KMS-11 (cell line): ENCODE measurements at regions not wholly inside any gene's neighbourhood (a gene's known extent, or its start where the extent isn't known, plus 50 kb on each side); places are given as distances from the start of the nearest gene placed in this dataset.

Experiments used
- H2AFZ ChIP-seq: fragments of 200-600 bp; sonication (generic); 2 replicates; pipeline ENCODE4 v1.6.1; 2016; ENCODE audit warnings: antibody characterized with exemption, mixed run types, low read depth
- H3K27ac ChIP-seq: fragments of 200-600 bp; sonication (generic); 2 replicates; pipeline ENCODE4 v1.6.1; 2016; ENCODE audit warnings: mild to moderate bottlenecking, mixed run types
- H3K27me3 ChIP-seq: fragments of 200-600 bp; sonication (generic); 2 replicates; pipeline ENCODE4 v1.6.1; 2017; ENCODE audit warnings: mild to moderate bottlenecking, low read depth, mixed run types, moderate library complexity; ENCODE audit not compliant: insufficient read depth
- H3K36me3 ChIP-seq: fragments of 200-600 bp; sonication (generic); 2 replicates; pipeline ENCODE4 v1.6.1; 2017; ENCODE audit warnings: mild to moderate bottlenecking, mixed run types; ENCODE audit not compliant: insufficient read depth
- H3K4me1 ChIP-seq: fragments of 200-600 bp; sonication (generic); 2 replicates; pipeline ENCODE4 v1.6.1; 2016; ENCODE audit warnings: mild to moderate bottlenecking, low read depth, mixed run types; ENCODE audit not compliant: poor library complexity, severe bottlenecking
- H3K4me2 ChIP-seq: fragments of 200-600 bp; sonication (generic); 2 replicates; pipeline ENCODE4 v1.7.0; 2016; ENCODE audit warnings: mild to moderate bottlenecking, mixed run types
- H3K4me3 ChIP-seq: fragments of 200-600 bp; sonication (generic); IDR thresholded peaks from 2 replicates; pipeline ENCODE4 v1.6.1; 2017; ENCODE audit warnings: low read depth, low read length, mixed read lengths; ENCODE audit not compliant: insufficient read depth
- H3K79me2 ChIP-seq: fragments of 200-600 bp; sonication (generic); 2 replicates; pipeline ENCODE4 v1.6.1; 2016; ENCODE audit warnings: low read depth, mixed run types; ENCODE audit not compliant: insufficient read depth
- H3K9ac ChIP-seq: fragments of 200-600 bp; sonication (generic); 2 replicates; pipeline ENCODE4 v1.6.1; 2016; ENCODE audit warnings: mild to moderate bottlenecking, mixed run types
- H4K20me1 ChIP-seq: fragments of 200-600 bp; sonication (generic); 2 replicates; pipeline ENCODE4 v1.6.1; 2016; ENCODE audit warnings: mild to moderate bottlenecking, mixed run types; ENCODE audit not compliant: insufficient read depth
- TF ChIP-seq, protein P1 (sequence below): fragments of 200-600 bp; sonication (generic); conservative IDR thresholded peaks from 2 replicates; pipeline ENCODE4 v1.6.1; 2017; ENCODE audit warnings: low read depth, mild to moderate bottlenecking, antibody characterized with exemption, low read length, moderate library complexity, mixed read lengths

DNA sequence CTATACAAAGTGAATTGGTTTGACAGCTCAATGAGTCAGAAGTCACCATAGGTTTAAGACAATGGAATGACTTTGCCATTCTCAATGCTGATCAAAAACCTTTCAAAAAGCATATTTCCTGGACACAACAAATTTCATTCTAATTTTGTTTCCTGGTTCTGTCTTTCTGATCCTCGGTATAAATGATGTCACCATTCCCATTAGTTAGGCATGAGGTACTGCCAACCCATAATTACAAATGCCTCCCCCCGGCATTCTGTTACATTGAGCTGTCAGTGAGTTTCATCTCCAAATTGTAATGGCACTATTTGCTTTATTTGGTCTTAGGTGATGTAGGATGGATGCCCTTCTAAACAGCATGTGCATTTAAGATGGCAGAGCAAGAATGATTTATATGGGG lies 81.7 kb upstream of the NFE2L3 start:
- Histone ChIP-seq H3K4me1 (no peaks in the 10 kb centered on the region), H3K9ac (no peak overlapping the region), H3K4me2 (no peak overlapping the region), H3K4me3 (no peak overlapping the region), H3K79me2 (no peaks in the 10 kb centered on the region), H3K27me3 (no peaks in the 10 kb centered on the region), H2AFZ (no peak overlapping the region), H3K27ac (no peak overlapping the region), H3K36me3 (no peaks in the 10 kb centered on the region), H4K20me1 (no peaks in the 10 kb centered on the region)
- TF ChIP-seq, protein P1, sequence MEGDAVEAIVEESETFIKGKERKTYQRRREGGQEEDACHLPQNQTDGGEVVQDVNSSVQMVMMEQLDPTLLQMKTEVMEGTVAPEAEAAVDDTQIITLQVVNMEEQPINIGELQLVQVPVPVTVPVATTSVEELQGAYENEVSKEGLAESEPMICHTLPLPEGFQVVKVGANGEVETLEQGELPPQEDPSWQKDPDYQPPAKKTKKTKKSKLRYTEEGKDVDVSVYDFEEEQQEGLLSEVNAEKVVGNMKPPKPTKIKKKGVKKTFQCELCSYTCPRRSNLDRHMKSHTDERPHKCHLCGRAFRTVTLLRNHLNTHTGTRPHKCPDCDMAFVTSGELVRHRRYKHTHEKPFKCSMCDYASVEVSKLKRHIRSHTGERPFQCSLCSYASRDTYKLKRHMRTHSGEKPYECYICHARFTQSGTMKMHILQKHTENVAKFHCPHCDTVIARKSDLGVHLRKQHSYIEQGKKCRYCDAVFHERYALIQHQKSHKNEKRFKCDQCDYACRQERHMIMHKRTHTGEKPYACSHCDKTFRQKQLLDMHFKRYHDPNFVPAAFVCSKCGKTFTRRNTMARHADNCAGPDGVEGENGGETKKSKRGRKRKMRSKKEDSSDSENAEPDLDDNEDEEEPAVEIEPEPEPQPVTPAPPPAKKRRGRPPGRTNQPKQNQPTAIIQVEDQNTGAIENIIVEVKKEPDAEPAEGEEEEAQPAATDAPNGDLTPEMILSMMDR: no peak

DNA sequence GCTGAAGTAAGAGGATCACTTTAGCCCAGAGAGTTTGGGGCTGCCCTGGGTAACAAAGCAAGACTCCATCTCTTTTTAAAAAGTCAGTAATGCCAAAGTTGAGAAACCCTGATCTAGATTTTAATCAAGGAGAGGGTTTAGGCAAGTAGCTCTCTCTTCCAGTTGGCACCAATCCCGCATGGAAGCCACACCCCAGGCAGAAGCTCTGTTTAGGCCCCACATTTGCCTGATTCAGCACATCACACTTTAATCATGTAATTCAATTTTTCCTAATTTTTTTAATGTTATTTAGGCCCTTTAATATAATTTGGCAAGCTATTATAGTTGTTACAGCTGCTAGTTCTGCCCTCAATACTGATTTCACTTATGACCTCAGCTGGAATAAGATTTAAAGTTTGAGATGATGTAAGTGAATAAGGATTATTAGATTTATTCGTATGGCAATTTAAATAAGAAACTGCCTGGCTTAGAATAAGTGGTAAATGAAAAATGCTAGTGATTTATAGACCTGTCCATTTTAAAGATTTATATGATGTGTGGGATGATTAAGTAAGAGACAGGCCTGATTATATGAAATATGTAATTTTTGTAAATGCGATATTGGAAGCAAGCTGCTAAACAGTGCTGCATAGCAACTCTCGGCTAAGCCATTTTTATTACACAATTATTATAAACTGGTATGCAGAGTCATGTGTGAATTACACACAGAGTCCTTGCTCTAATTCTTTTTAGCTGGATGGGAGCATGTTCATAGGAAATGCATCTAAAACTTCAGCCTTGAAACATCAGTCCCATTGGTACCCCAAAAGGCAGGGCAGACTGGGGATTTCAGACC lies 80.2 kb upstream of the NFE2L3 start:
- Histone ChIP-seq H3K9ac (no peak overlapping the region), H3K4me3 (no peak overlapping the region), H4K20me1 (no peaks in the 10 kb centered on the region), H3K4me2 (no peak overlapping the region), H3K79me2 (no peaks in the 10 kb centered on the region), H3K4me1 (no peaks in the 10 kb centered on the region), H3K27me3 (no peaks in the 10 kb centered on the region), H3K36me3 (no peaks in the 10 kb centered on the region), H2AFZ (no peak overlapping the region), H3K27ac (no peak overlapping the region)
- TF ChIP-seq, protein P1: no peak

DNA sequence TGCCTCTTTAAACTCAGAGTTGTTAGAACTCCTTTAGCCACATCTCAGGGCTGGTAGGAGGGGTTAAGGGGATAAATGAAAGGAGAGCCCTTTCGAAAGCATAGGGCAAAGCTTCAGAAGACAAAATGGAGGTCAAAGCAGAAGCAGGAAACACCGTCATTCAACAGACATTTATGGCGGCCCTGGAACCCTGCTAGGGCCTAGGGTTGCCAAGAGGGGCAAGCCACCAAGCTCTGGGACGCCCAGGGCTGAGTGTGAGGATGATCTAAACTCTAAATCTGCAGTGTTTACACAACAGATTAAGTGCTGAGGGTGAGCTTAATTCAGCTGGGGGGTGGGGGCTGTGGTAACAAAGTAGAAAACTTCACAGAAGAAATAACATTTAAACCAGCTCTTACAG lies 79.0 kb upstream of the NFE2L3 start:
- H3K4me2 ChIP-seq: no peak overlapping the region
- H4K20me1 ChIP-seq: no peaks in the 10 kb centered on the region
- H3K4me3 ChIP-seq: no peak overlapping the region
- H3K9ac ChIP-seq: no peak overlapping the region
- no peaks in the 10 kb centered on the region for H3K36me3 ChIP-seq
- no peak overlapping the region for H3K27ac ChIP-seq
- H3K27me3 ChIP-seq: no peaks in the 10 kb centered on the region
- H2AFZ ChIP-seq: peak overlapping the region; percentile 14; the same call in 1 of the 2 replicates
- TF ChIP-seq, protein P1: no peak
- no peaks in the 10 kb centered on the region for H3K79me2 ChIP-seq
- H3K4me1 ChIP-seq: no peaks in the 10 kb centered on the region

DNA sequence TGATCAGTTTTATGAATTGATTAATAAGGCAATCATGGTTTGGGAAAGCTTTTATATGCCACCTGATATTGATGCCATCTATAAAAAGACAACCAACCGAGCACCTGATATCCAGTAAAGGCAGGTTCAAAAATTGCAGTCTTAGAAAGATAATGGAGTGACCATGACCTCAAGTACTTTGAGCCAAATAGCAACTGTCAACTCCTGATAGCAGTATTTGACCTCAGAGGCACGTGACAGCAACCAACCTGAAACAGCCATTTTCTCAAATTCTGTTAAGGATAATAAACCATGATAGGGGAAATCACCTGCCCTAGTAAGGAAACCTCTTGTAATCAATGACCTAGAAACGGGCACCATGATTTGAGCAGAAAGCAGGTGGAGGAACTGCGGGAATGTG lies 77.1 kb upstream of the NFE2L3 start:
- no peak overlapping the region for H3K4me2 ChIP-seq
- no peak overlapping the region for H2AFZ ChIP-seq

More for the DNA sequence above, 77.1 kb upstream of the NFE2L3 start:
- Histone ChIP-seq H3K4me3 (no peak overlapping the region), H3K79me2 (no peaks in the 10 kb centered on the region), H3K36me3 (no peaks in the 10 kb centered on the region), H3K27ac (no peak overlapping the region), H3K27me3 (no peaks in the 10 kb centered on the region), H3K9ac (no peak overlapping the region), H3K4me1 (peaks cover 13% of the 10 kb centered on the region), H4K20me1 (no peaks in the 10 kb centered on the region)
- TF ChIP-seq, protein P1: no peak
